ENCODE measurements at regions not wholly inside any gene's neighbourhood (a gene's known extent, or its start where the extent isn't known, plus 50 kb on each side); places are given as distances from the start of the nearest gene placed in this dataset.
"Not testable (repeated sequence)": the region's sequence is repeated elsewhere in the genome, so short reads cannot be mapped to it uniquely, and the experiment has no call there.

DNA sequence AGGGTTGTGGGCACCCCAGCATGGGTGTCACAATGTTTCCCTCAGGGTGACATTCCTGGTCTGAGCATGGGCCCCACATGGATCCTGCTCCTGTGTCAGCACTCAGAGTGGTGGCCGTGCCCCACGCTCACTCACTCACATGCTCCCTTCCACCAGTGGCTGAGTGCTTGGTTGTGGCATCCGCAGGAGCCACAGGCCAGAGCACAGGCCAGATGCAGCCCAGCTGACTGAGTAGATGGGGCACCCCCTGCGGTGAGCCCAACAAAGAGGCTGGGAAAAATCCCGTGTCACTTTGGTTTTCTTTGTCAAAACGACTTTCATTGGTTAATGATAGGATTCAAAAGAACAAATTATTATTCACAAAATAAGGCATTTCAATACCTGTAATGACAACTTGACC is 204.6 kb upstream of the ANXA10 start:
- Histone ChIP-seq H3K4me2 (ENCODE audit: low read length) (no peak overlapping the region), H3K27ac (ENCODE audit: low read depth, low read length, poor library complexity, severe bottlenecking) (no peak overlapping the region), H3K9me3 (ENCODE audit: low read length) (no peaks in the 10 kb centered on the region), H3K27me3 (ENCODE audit: insufficient read depth, low read length) (no peaks in the 10 kb centered on the region), H2AFZ (ENCODE audit: low read length) (no peak overlapping the region), H3K79me2 (ENCODE audit: insufficient read depth, low read length) (no peaks in the 10 kb centered on the region), H3K9me2 (ENCODE audit: low read depth, low read length) (no peaks in the 10 kb centered on the region), H3F3A (ENCODE audit: insufficient read depth, low read length) (no peaks in the 10 kb centered on the region), H4K20me1 (ENCODE audit: insufficient read depth, low read length) (no peaks in the 10 kb centered on the region), H3K4me3 (ENCODE audit: low read depth, low read length, poor library complexity, severe bottlenecking) (no peak overlapping the region), H3K36me3 (ENCODE audit: insufficient read depth, low read length) (no peaks in the 10 kb centered on the region), H3K4me1 (ENCODE audit: insufficient read depth, low read length, severe bottlenecking) (no peaks in the 10 kb centered on the region), H3K9ac (ENCODE audit: low read length) (no peak overlapping the region)
- TF ChIP-seq, protein P1, sequence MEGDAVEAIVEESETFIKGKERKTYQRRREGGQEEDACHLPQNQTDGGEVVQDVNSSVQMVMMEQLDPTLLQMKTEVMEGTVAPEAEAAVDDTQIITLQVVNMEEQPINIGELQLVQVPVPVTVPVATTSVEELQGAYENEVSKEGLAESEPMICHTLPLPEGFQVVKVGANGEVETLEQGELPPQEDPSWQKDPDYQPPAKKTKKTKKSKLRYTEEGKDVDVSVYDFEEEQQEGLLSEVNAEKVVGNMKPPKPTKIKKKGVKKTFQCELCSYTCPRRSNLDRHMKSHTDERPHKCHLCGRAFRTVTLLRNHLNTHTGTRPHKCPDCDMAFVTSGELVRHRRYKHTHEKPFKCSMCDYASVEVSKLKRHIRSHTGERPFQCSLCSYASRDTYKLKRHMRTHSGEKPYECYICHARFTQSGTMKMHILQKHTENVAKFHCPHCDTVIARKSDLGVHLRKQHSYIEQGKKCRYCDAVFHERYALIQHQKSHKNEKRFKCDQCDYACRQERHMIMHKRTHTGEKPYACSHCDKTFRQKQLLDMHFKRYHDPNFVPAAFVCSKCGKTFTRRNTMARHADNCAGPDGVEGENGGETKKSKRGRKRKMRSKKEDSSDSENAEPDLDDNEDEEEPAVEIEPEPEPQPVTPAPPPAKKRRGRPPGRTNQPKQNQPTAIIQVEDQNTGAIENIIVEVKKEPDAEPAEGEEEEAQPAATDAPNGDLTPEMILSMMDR (IDR thresholded peaks at IDR 0.05; ENCODE audit: low read length), result no peak
- TF ChIP-seq EZH2 (IDR thresholded peaks at IDR 0.05; ENCODE audit: borderline replicate concordance, low read length), result no peak

DNA sequence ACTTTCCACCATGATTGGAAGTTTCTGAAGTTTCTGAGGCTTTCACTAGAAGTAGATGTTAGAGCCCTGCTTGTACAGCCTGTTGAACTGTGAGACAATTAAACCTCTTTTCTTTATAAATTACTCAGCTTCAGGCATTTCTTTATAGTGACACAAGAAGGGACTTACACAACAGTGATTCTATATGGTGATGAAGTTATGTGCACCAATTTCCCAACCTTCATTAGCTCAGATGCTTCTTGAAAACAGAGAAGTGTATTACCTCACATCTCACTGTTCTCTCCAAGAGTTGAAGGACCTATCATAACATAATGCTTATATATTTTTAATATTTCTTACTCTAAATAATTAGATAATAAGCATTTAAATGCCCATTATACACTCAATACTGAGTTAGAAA is 202.1 kb upstream of the ANXA10 start:
- H4K20me1 ChIP-seq (ENCODE audit: insufficient read depth, low read length), result no peaks in the 10 kb centered on the region
- no peaks in the 10 kb centered on the region for H3F3A ChIP-seq (ENCODE audit: insufficient read depth, low read length)
- H3K9ac ChIP-seq (ENCODE audit: low read length), result no peak overlapping the region
- H3K4me2 ChIP-seq (ENCODE audit: low read length), result no peak overlapping the region
- H3K36me3 ChIP-seq (ENCODE audit: insufficient read depth, low read length), result no peaks in the 10 kb centered on the region
- no peak overlapping the region for H3K27ac ChIP-seq (ENCODE audit: low read depth, low read length, poor library complexity, severe bottlenecking)
- H3K9me3 ChIP-seq (ENCODE audit: low read length), result no peaks in the 10 kb centered on the region
- no peak overlapping the region for H2AFZ ChIP-seq (ENCODE audit: low read length)
- no peaks in the 10 kb centered on the region for H3K4me1 ChIP-seq (ENCODE audit: insufficient read depth, low read length, severe bottlenecking)
- H3K4me3 ChIP-seq (ENCODE audit: low read depth, low read length, poor library complexity, severe bottlenecking), result no peak overlapping the region
- H3K9me2 ChIP-seq (ENCODE audit: low read depth, low read length), result no peaks in the 10 kb centered on the region
- no peaks in the 10 kb centered on the region for H3K79me2 ChIP-seq (ENCODE audit: insufficient read depth, low read length)
- no peak for TF ChIP-seq EZH2 (IDR thresholded peaks at IDR 0.05; ENCODE audit: borderline replicate concordance, low read length)
- TF ChIP-seq, protein P1 (IDR thresholded peaks at IDR 0.05; ENCODE audit: low read length), result no peak
- H3K27me3 ChIP-seq (ENCODE audit: insufficient read depth, low read length), result no peaks in the 10 kb centered on the region

- TF ChIP-seq, protein P1 (IDR thresholded peaks at IDR 0.05; ENCODE audit: low read length), result no peak
- TF ChIP-seq EZH2 (IDR thresholded peaks at IDR 0.05; ENCODE audit: borderline replicate concordance, low read length), result no peak
- Histone ChIP-seq H3K36me3 (ENCODE audit: insufficient read depth, low read length) (no peaks in the 10 kb centered on the region), H3K4me2 (ENCODE audit: low read length) (no peak overlapping the region), H3K9me2 (ENCODE audit: low read depth, low read length) (no peaks in the 10 kb centered on the region), H3K4me1 (ENCODE audit: insufficient read depth, low read length, severe bottlenecking) (no peaks in the 10 kb centered on the region), H3K27me3 (ENCODE audit: insufficient read depth, low read length) (no peaks in the 10 kb centered on the region), H3K79me2 (ENCODE audit: insufficient read depth, low read length) (no peaks in the 10 kb centered on the region), H3K9ac (ENCODE audit: low read length) (no peak overlapping the region), H2AFZ (ENCODE audit: low read length) (no peak overlapping the region), H4K20me1 (ENCODE audit: insufficient read depth, low read length) (no peaks in the 10 kb centered on the region), H3K4me3 (ENCODE audit: low read depth, low read length, poor library complexity, severe bottlenecking) (no peak overlapping the region), H3F3A (ENCODE audit: insufficient read depth, low read length) (no peaks in the 10 kb centered on the region), H3K27ac (ENCODE audit: low read depth, low read length, poor library complexity, severe bottlenecking) (no peak overlapping the region), H3K9me3 (ENCODE audit: low read length) (no peaks in the 10 kb centered on the region)
Measured at GRCh38 chr4:167893531-167893930, 198.8 kb upstream of the ANXA10 start.

DNA sequence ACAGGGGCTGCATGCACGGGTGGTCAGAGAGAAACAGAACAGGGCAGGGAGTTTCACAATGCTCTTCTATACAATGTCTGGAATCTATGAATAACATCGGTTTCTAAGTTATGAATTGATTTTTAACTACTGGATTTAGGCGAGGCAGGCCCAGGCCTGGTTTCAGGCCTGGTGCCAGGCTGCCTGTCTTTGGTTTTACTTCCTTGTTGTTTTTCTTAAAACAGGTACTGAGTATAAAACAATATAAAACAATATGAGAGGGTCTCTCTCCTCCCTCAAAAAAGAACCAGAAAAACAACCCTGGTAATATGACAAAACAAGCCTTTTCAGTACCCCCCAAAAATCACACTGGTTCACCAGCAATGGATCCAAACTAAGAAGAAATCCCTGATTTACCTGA is 196.1 kb upstream of the ANXA10 start:
- not testable (repeated sequence) for H3K9ac ChIP-seq (ENCODE audit: low read length); H3K79me2 ChIP-seq (ENCODE audit: insufficient read depth, low read length); H3F3A ChIP-seq (ENCODE audit: insufficient read depth, low read length); H3K27me3 ChIP-seq (ENCODE audit: insufficient read depth, low read length); H3K36me3 ChIP-seq (ENCODE audit: insufficient read depth, low read length); H3K4me1 ChIP-seq (ENCODE audit: insufficient read depth, low read length, severe bottlenecking); H2AFZ ChIP-seq (ENCODE audit: low read length); H3K9me2 ChIP-seq (ENCODE audit: low read depth, low read length); H3K4me2 ChIP-seq (ENCODE audit: low read length); H4K20me1 ChIP-seq (ENCODE audit: insufficient read depth, low read length); H3K9me3 ChIP-seq (ENCODE audit: low read length); H3K4me3 ChIP-seq (ENCODE audit: low read depth, low read length, poor library complexity, severe bottlenecking); H3K27ac ChIP-seq (ENCODE audit: low read depth, low read length, poor library complexity, severe bottlenecking)
